GM21576 (cell line): ENCODE measurements at regions not wholly inside any gene's neighbourhood (a gene's known extent, or its start where the extent isn't known, plus 50 kb on each side); places are given as distances from the start of the nearest gene placed in this dataset.
A peak's percentile ranks its signal among the peaks of the same experiment; 100 is the strongest.
"Not testable (repeated sequence)": the region's sequence is repeated elsewhere in the genome, so short reads cannot be mapped to it uniquely, and the experiment has no call there.

ENCODE experiments used
- ATAC-seq: cut with Tn5 transposase; IDR thresholded peaks from one replicate; pipeline ENCODE4 v1.9.1; 2021; ENCODE audit warnings: mild to moderate bottlenecking, moderate library complexity; ENCODE audit not compliant: unreplicated experiment

DNA sequence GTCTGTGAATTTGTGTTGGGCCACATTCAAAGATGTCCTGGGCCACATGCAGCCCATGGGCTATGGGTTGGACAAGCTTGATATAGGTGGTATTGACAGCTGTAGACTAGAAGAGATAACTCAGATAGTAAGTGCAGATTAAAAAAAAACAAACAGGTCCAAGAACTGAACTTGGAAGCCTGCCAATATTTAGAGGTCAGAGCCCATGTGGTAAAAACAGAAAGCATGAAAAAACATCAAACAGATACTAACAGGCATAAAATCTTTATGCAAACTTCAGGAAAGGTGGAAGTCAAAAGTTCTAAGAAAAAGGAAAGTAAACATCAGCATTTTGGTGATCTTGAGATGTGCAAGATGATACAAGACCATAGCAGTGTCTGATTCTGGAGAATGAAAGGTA lies 155.1 kb upstream of the NR4A3 start:
- ATAC-seq, result no peak

GRCh38 chr9:99670886-99671285 lies 150.8 kb upstream of the NR4A3 start:
- not testable (repeated sequence) for ATAC-seq

DNA sequence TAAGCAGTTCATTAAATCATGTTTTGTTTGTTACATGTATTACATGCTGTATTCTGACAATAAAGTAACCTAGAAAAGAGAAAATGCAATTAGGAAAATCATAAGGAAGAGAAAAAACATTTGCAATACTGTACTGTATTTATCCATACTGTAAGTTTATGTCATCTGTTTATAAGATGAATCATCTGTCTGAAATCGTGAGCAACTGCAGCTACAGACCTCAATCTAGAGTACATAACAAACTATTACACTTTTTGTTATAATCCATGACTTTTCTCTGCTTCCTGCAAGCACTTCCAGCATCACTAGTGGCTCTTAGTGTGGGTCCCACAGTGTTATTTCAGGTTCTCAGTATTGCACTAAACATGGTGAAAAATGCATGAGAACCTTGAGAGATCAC lies 144.4 kb upstream of the NR4A3 start:
- no peak for ATAC-seq

GRCh38 chr9:99678566-99678965 lies 143.1 kb upstream of the NR4A3 start:
- ATAC-seq, result no peak

GRCh38 chr9:99680191-99680590 lies 141.5 kb upstream of the NR4A3 start:
- ATAC-seq, result no peak

- no peak for ATAC-seq
Observed at GRCh38 chr9:99681113-99681512, 140.6 kb upstream of the NR4A3 start.

DNA sequence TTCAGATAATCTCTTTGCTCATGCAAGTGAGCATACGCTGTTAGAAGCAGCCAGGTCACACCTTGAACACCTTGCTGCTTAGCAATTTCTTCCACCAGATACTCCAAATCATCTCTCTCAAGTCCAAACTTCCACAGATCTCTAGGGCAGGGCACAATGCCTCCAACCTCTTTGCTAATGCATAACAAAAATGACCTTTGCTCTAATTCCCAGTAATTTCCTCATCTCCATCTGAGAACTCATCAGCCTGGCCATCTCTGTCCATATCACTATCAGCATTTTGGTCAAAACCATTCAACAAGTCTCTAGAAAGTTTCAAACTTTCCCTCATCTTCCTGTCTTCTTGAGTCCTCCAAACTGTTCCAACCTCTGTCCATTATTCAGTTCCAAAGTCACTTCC lies 139.3 kb upstream of the NR4A3 start:
- ATAC-seq, result no peak

DNA sequence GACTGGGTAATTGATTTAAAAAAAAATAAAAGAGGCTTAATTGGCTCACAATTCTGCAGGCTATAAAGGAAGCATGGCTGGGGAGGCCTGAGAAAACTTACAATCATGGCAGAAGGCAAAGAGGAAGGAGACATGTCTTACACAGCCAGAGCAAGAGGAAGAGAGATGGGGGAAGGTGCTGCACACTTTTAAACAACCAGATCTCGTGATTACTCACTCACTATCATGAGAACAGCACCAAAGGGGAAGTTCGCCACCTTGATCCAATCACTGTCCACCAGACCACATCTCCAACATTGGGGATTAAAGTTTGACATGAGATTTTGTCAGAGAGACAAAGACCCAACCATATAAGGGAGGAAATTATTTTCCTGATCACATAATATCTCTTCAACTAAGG lies 138.8 kb upstream of the NR4A3 start:
- no peak for ATAC-seq

- ATAC-seq, result no peak
Observed at GRCh38 chr9:99690573-99690972, 131.1 kb upstream of the NR4A3 start.

GRCh38 chr9:99693888-99694287 lies 127.8 kb upstream of the NR4A3 start:
- ATAC-seq, result no peak

- ATAC-seq, result no peak
Observed at GRCh38 chr9:99694393-99694792, 127.3 kb upstream of the NR4A3 start.

- ATAC-seq, result no peak
Observed at GRCh38 chr9:99699396-99699795, 122.3 kb upstream of the NR4A3 start.

GRCh38 chr9:99712214-99712613 lies 109.5 kb upstream of the NR4A3 start:
- no peak for ATAC-seq

- ATAC-seq, result no peak
Observed at GRCh38 chr9:99713838-99714306, 107.8 kb upstream of the NR4A3 start.

- no peak for ATAC-seq
Observed at GRCh38 chr9:99718631-99719030, 103.1 kb upstream of the NR4A3 start.

DNA sequence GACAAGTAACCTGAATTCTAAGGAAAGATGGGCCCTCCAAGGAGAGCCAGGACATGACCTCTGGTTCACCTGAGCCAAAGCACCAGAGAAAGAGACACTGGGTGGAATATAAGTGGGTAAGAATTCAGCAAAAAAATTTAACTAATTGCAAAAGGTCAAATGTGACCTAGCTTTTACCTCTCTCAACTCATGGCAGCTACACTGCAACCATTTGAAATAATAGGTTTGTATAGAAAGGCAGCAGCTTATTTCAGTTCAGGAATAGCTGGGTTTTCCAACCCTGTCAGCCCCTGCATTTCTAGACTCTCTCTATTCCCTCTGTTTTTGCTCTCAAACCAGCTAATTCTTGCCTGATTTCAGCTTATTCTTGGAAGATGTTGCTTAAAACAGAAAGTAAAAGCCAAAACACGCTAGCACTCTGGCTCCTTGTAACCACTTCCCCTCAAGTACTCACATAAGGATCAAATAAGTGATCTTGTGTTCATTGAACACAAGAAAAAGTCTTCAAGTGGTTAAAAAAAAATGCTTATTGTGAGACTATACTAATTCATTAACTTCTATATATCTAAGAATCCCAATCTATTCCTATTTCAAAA lies 101.1 kb upstream of the NR4A3 start:
- peak; percentile 92 for ATAC-seq

- no peak for ATAC-seq
Observed at GRCh38 chr9:99721898-99722297, 99.8 kb upstream of the NR4A3 start.

DNA sequence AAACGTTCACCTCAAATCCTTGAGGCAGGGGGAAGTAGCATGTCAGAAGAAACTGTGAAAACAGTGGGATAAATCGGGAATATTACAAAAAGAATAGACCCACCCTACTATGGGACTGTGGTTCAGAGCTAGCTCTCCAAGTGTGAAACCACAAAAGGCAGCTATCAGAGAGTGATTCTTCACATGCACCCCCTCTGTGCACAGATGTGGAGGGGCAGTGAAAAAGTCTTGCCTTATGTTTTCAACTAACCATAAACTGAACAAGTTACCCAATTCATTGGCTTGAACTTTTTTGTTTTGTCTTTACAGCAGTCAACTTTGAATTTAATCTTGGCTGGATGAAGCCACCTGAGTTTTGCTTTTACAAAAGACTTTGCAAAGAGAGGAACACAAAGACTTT lies 98.8 kb upstream of the NR4A3 start:
- no peak for ATAC-seq

- ATAC-seq, result no peak
Observed at GRCh38 chr9:99724640-99725039, 97.0 kb upstream of the NR4A3 start.

DNA sequence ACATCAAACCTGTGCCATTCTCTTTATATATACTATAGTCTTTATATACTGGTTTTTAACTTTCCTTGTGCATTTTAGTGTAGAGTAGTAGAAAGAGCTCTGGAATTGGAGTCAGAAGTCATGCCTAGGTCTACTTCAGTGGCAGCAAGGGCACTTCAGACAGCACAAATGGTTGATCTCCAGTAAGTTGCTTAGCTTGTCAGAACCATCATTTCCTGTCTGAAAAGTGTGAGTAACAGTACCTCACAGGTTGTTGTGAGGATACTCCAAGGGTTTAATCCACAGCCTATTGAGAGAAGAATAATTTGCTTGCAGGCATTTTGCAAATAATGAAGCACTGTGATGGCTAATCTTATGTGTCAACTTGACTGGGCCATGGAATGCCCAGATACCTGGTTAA lies 95.8 kb upstream of the NR4A3 start:
- ATAC-seq, result no peak

- ATAC-seq, result no peak
Observed at GRCh38 chr9:99726758-99727157, 94.9 kb upstream of the NR4A3 start.

DNA sequence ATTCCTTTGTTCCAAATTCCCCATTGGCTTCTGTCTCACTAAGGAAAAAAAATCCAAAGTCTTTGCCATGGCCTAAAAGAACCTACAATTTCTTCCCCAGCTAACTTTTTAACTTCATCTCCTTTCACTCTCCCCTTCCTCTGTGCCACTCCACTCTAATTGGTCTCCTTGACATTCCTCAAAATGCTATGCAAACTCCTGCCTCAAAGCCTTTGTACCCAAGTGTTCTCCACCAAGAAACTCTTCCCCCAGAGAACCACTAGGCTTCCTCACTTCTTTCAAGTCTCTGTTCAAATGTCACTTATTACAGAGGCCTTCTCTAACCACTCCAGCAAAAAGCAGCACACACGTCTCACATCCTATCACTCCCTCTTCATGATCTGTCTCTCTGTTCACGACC lies 91.6 kb upstream of the NR4A3 start:
- ATAC-seq, result no peak

DNA sequence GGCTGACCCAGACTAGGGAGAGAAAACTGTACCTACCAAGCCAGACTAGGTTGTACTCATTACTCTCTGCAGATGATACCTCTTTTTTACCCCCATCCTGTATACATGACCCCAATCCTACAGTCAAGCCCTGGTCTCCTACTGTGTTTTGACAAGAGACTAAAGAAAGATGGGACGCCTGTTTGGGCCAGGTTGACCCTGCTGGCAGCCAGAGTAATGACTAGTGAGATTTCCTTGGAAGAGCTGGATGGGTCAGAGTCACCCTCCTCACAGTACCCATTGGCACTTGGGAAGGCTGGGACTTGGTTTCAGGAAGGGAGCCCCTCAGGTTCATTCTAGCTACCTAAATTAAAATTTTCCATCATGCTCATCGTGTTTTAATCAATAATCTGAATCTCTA lies 89.7 kb upstream of the NR4A3 start:
- ATAC-seq, result no peak
